Panc1 (cell line): ENCODE measurements at regions not wholly inside any gene's neighbourhood (a gene's known extent, or its start where the extent isn't known, plus 50 kb on each side); places are given as distances from the start of the nearest gene placed in this dataset.

Source experiments
- CTCF ChIP-seq: fragments of 450-650 bp; IDR thresholded peaks from 2 replicates; pipeline ENCODE4 v1.5.1; 2017; ENCODE audit warnings: mild to moderate bottlenecking
- REST ChIP-seq, 2 experiments: IDR thresholded peaks; 2 replicates each; pipeline ENCODE4 v1.6.1; 2011 to 2012; ENCODE audit warnings: low read depth in 2 of 2, control low read depth in 1 of 2, low read length in 1 of 2, mild to moderate bottlenecking in 1 of 2, moderate library complexity in 1 of 2; ENCODE audit not compliant: insufficient read depth in 1 of 2
- SIN3A ChIP-seq: IDR thresholded peaks from 2 replicates; pipeline ENCODE4 v1.6.1; 2012; ENCODE audit warnings: low read depth, mild to moderate bottlenecking, low read length, moderate library complexity, borderline replicate concordance; ENCODE audit not compliant: insufficient read depth

GRCh38 chr3:110512961-110513360 is 558.7 kb upstream of the NECTIN3 start:
- TF ChIP-seq CTCF = no peak
- no peak for TF ChIP-seq SIN3A
- TF ChIP-seq REST (IDR thresholded peaks at IDR 0.05; ENCODE audit: insufficient read depth in 1 of 2, low read depth in 2 of 2, low read length in 1 of 2) = no peak
